GM12891 (cell line): ENCODE measurements at regions not wholly inside any gene's neighbourhood (a gene's known extent, or its start where the extent isn't known, plus 50 kb on each side); places are given as distances from the start of the nearest gene placed in this dataset.

Experiments used
- POLR2A ChIP-seq: IDR thresholded peaks from 2 replicates; pipeline ENCODE4 v1.6.1; 2011; ENCODE audit warnings: low read depth, low read length, control low read depth
- POLR2AphosphoS5 ChIP-seq: IDR thresholded peaks from 2 replicates; pipeline ENCODE4 v1.6.1; 2011; ENCODE audit warnings: low read depth, low read length, control low read depth

DNA sequence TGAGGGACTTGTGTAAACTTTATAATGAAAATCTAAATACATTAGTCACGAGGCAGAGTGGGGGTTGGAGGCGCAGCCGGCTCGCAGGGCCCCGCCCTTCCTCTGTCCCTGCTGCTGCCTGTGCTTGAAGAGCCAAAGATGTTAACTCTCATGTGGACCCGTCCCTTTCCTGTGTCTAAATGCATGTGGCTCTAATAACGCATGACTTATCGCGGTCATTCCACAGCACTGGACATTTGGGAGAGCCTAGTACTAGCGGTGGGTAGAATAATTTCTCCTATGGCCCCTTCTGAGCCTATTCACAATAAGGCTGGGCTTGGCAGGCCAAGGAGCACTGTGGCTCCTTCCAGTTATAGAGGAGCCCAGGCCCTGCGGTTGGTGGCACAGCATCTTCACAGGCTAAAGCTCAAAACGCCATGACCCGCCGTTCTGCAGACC is 82.3 kb upstream of the SIMC1 start:
- TF ChIP-seq POLR2AphosphoS5 (no peak), POLR2A (no peak)
